Left cardiac atrium (tissue), 4 donors: ENCODE measurements at regions not wholly inside any gene's neighbourhood (a gene's known extent, or its start where the extent isn't known, plus 50 kb on each side); places are given as distances from the start of the nearest gene placed in this dataset.
"Not testable (repeated sequence)": the region's sequence is repeated elsewhere in the genome, so short reads cannot be mapped to it uniquely, and the experiment has no call there.

Source experiments
- ATAC-seq, 2 donors: fragments of 200-7000 bp; cut with Tn5 transposase; one replicate each; pipeline ENCODE4 v1.9.1; 2020; ENCODE audit warnings: mild to moderate bottlenecking in 2 of 2, moderate library complexity in 2 of 2
- DNase-seq: peaks from one replicate; pipeline ENCODE4 v3.0.0-alpha.2; 2020
- intact Hi-C, 2 donors: fragments of 100-400 bp; cut with DNase I; formaldehyde crosslinking; loops; one replicate each; pipeline versions ENCODE4 v1.14.1 to v1.15.1; 2022 to 2023
- donor health status: DM: no; HTN: yes; CAD: no.
- donor health status: DM: no; HTN: yes; CAD: no; lungs with severe emphysema.
- donor health status: DM: yes; HTN: yes; CAD: no.
- donor health status: Dilated cardiomyopathy.

GRCh38 chr13:111484959-111485358 lies 164.5 kb downstream of the TEX29 start:
- DNase-seq, result no peak
- intact Hi-C loops, result no loop called here

GRCh38 chr13:111485491-111486250 lies 165.2 kb downstream of the TEX29 start:
- DNase-seq, result no peak

More at GRCh38 chr13:111484959-111485358, 164.5 kb downstream of the TEX29 start:
- ATAC-seq, result no peak

GRCh38 chr13:111486331-111486730 lies 165.9 kb downstream of the TEX29 start:
- intact Hi-C loops, result no loop called here
- no peak for DNase-seq
- no peak for ATAC-seq

More at GRCh38 chr13:111485491-111486250, 165.2 kb downstream of the TEX29 start:
- ATAC-seq, result no peak
- intact Hi-C loops, result no loop called here

- DNase-seq (no peak), ATAC-seq (no peak)
- intact Hi-C loops, result no loop called here
Measured at GRCh38 chr13:111486801-111487200, 166.4 kb downstream of the TEX29 start.

- ATAC-seq (no peak), DNase-seq (no peak)
- intact Hi-C loops, result no loop called here
Measured at GRCh38 chr13:111488486-111489132, 168.2 kb downstream of the TEX29 start.

- intact Hi-C loops, result no loop called here
- no peak for DNase-seq
- ATAC-seq, result no peak
Measured at GRCh38 chr13:111489301-111489700, 168.9 kb downstream of the TEX29 start.

- intact Hi-C loops, result no loop called here
- ATAC-seq (no peak), DNase-seq (no peak)
Measured at GRCh38 chr13:111490611-111491010, 170.2 kb downstream of the TEX29 start.

GRCh38 chr13:111491021-111491420 lies 170.6 kb downstream of the TEX29 start:
- intact Hi-C loops, result no loop called here
- ATAC-seq (no peak), DNase-seq (no peak)

- ATAC-seq (no peak), DNase-seq (no peak)
- intact Hi-C loops, result no loop called here
Measured at GRCh38 chr13:111491659-111492058, 171.2 kb downstream of the TEX29 start.

GRCh38 chr13:111492341-111492950 lies 172.0 kb downstream of the TEX29 start:
- intact Hi-C loops, result no loop called here
- ATAC-seq (no peak), DNase-seq (no peak)

GRCh38 chr13:111492958-111493357 lies 172.5 kb downstream of the TEX29 start:
- no peak for ATAC-seq
- intact Hi-C loops, result no loop called here
- no peak for DNase-seq

- intact Hi-C loops, result no loop called here
- no peak for ATAC-seq
Measured at GRCh38 chr13:111493468-111493867, 173.0 kb downstream of the TEX29 start.

GRCh38 chr13:111494641-111495040 lies 174.2 kb downstream of the TEX29 start:
- no peak for DNase-seq
- ATAC-seq, result no peak
- intact Hi-C loops, result no loop called here

More at GRCh38 chr13:111493468-111493867, 173.0 kb downstream of the TEX29 start:
- DNase-seq, result no peak

GRCh38 chr13:111501596-111502535 lies 181.4 kb downstream of the TEX29 start:
- DNase-seq, ATAC-seq, intact Hi-C loops: not testable (repeated sequence)

- no peak for DNase-seq
- intact Hi-C loops, result no loop called here
- no peak for ATAC-seq
Measured at GRCh38 chr13:111502957-111503356, 182.5 kb downstream of the TEX29 start.

- DNase-seq (no peak), ATAC-seq (no peak)
- intact Hi-C loops, result no loop called here
Measured at GRCh38 chr13:111503376-111503775, 182.9 kb downstream of the TEX29 start.

- intact Hi-C loops, result no loop called here
- no peak for ATAC-seq
Measured at GRCh38 chr13:111503905-111504695, 183.7 kb downstream of the TEX29 start.

GRCh38 chr13:111505175-111505777 lies 184.8 kb downstream of the TEX29 start:
- no peak for ATAC-seq
- intact Hi-C loops, result no loop called here
- no peak for DNase-seq

More at GRCh38 chr13:111503905-111504695, 183.7 kb downstream of the TEX29 start:
- no peak for DNase-seq
